ENCODE measurements at regions not wholly inside any gene's neighbourhood (a gene's known extent, or its start where the extent isn't known, plus 50 kb on each side); places are given as distances from the start of the nearest gene placed in this dataset.

DNA sequence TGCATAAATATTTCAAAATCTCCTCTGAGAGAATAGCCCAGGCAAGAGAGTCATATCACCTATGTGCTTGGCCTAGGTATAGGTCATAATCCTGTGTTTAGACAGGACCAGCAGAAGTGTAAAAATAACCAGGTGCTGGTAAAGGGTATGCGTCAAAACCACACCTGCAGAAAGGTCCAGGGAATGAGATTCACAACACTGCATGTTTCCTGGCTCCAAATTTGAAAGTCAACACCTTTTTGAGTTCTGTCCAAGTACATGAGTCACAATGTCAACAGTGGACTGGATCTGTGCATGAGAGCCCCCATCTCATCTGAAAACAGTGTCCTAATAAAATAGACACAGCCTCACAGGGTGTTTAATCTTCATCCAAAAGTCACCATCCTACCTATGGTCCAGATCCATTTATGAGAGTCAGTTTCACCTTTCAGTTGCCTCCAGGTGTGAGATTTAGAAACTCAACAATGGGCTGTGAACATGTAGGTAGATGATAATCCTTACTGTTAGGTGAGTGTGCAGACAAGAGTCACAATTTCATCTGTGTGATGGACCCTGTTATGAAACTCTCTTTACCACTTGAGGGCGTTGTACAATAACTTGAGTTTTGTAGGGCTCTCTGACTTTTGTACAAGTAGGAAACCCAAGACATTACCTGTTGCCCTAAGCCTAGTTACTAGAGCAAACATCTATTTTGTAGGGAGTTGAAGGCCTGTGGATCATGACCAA, 2100.7 kb downstream of the TP53TG3F start:
- TF ChIP-seq, protein P1, sequence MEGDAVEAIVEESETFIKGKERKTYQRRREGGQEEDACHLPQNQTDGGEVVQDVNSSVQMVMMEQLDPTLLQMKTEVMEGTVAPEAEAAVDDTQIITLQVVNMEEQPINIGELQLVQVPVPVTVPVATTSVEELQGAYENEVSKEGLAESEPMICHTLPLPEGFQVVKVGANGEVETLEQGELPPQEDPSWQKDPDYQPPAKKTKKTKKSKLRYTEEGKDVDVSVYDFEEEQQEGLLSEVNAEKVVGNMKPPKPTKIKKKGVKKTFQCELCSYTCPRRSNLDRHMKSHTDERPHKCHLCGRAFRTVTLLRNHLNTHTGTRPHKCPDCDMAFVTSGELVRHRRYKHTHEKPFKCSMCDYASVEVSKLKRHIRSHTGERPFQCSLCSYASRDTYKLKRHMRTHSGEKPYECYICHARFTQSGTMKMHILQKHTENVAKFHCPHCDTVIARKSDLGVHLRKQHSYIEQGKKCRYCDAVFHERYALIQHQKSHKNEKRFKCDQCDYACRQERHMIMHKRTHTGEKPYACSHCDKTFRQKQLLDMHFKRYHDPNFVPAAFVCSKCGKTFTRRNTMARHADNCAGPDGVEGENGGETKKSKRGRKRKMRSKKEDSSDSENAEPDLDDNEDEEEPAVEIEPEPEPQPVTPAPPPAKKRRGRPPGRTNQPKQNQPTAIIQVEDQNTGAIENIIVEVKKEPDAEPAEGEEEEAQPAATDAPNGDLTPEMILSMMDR (IDR thresholded peaks at IDR 0.05) = no peak
- no peak for TF ChIP-seq EP300 (IDR thresholded peaks at IDR 0.05)
- no peak for TF ChIP-seq POLR2A (IDR thresholded peaks at IDR 0.05)
- no peak for DNase-seq
- H3K27me3 ChIP-seq = no peaks in the 10 kb centered on the region
- no peaks in the 10 kb centered on the region for H3K9me3 ChIP-seq
- H3K36me3 ChIP-seq = no peaks in the 10 kb centered on the region
- H3K4me3 ChIP-seq = no peak overlapping the region
- WGBS, 3 donors = 44 to 58% (median 56%) methylated on average over 2 of the region's 2 CpGs
- no peak overlapping the region for H3K27ac ChIP-seq
- no peaks in the 10 kb centered on the region for H3K4me1 ChIP-seq (ENCODE audit: insufficient read depth)
- intact Hi-C loops (cut with DNase I) = no loop called here

DNA sequence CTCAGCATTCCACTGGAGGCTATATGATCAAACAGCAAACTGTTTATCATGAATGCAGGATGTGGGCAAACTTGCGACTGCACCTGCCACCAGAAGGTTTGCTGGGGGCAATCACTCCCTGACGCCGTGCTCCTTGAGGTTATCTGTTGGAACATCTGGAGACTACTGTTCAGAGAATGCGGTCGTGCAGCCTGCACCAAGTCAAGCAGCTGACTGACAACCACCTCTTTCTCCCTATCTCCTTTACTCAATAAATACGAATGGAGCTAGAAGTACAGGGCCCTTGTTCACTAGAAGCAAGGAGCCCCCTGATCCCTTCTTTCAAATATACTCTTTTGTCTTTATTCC, 2101.2 kb downstream of the TP53TG3F start:
- WGBS, 3 donors = 62 to 74% (median 63%) methylated on average over 6 of the region's 6 CpGs
- no peak overlapping the region for H3K27ac ChIP-seq
- H3K4me1 ChIP-seq (ENCODE audit: insufficient read depth) = no peaks in the 10 kb centered on the region
- no peaks in the 10 kb centered on the region for H3K27me3 ChIP-seq
- no peak for DNase-seq
- TF ChIP-seq EP300 (IDR thresholded peaks at IDR 0.05) = no peak
- TF ChIP-seq, protein P1 (IDR thresholded peaks at IDR 0.05) = no peak
- no peak for TF ChIP-seq POLR2A (IDR thresholded peaks at IDR 0.05)
- H3K36me3 ChIP-seq = no peaks in the 10 kb centered on the region
- no peaks in the 10 kb centered on the region for H3K9me3 ChIP-seq
- intact Hi-C loops (cut with DNase I) = no loop called here
- no peak overlapping the region for H3K4me3 ChIP-seq

DNA sequence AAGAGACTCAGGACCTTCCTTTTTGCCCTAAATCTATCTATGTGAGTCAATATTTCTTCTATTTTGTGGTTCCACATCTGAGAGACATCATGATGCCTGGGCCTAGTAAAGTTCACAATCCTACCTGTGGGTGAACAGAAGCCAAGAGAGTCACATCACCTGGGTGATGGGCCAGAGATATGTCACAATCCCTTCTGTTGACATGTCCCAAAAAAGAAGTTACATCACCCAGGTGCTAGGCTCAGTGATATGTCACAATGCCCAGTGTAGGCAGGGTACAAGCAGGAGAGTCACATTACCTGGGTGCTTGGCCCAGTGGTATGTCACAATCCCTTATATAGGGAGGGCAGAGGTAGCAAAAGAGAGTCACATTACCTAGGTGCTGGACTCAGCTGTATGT, 2101.9 kb downstream of the TP53TG3F start:
- H3K4me1 ChIP-seq (ENCODE audit: insufficient read depth) = no peaks in the 10 kb centered on the region
- H3K27ac ChIP-seq = no peak overlapping the region
- no peak overlapping the region for H3K4me3 ChIP-seq
- no peaks in the 10 kb centered on the region for H3K27me3 ChIP-seq
- no peak for DNase-seq
- no peaks in the 10 kb centered on the region for H3K36me3 ChIP-seq
- intact Hi-C loops (cut with DNase I) = no loop called here
- no peaks in the 10 kb centered on the region for H3K9me3 ChIP-seq
- no peak for TF ChIP-seq EP300 (IDR thresholded peaks at IDR 0.05)
- TF ChIP-seq, protein P1 (IDR thresholded peaks at IDR 0.05) = no peak
- TF ChIP-seq POLR2A (IDR thresholded peaks at IDR 0.05) = no peak

DNA sequence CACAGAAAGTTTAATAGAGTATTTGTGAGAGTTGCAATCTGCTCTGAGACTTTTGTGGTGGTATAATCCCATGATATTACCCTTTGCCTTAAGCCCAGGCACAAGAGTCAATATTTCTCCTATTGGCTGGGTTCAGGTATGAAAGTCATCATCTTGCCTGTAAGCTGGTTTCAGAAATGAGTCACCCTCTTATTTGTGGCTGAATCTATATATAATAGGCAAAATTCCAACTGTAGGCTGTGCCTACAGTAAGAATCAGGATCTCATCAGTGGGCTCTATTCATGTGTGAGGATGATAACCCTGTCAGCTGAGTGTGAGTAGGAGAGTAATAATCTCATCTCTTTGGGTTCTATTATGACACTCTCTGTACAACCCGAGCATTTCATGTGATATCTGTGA, 2103.1 kb downstream of the TP53TG3F start:
- no peak overlapping the region for H3K27ac ChIP-seq
- no peaks in the 10 kb centered on the region for H3K36me3 ChIP-seq
- TF ChIP-seq EP300 (IDR thresholded peaks at IDR 0.05) = no peak
- no peak overlapping the region for H3K4me3 ChIP-seq
- no peaks in the 10 kb centered on the region for H3K27me3 ChIP-seq
- no peaks in the 10 kb centered on the region for H3K9me3 ChIP-seq
- intact Hi-C loops (cut with DNase I) = no loop called here
- WGBS, 3 donors = 5 to 14% (median 9%) methylated on average over 1 of the region's 1 CpG
- no peaks in the 10 kb centered on the region for H3K4me1 ChIP-seq (ENCODE audit: insufficient read depth)
- DNase-seq = no peak

DNA sequence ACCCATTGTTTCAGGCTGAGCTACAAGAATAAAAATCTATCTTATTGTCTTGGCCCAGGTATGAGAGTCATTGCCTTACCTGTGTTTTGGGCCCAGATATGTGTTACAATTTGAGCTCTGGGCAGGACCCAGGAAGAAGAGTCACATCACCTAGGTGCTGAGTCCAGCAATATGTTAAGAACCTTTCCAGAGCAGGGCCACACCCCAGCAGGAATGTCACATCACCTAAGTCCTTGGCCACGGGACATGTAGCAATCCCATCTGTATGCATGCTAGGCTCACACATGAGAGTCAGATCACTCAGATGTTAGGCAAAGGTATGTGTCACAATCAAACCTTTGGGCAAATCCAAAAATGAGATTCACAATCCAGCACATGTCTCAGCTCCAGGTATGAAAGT, 2103.5 kb downstream of the TP53TG3F start:
- intact Hi-C loops (cut with DNase I) = loop anchor here in 1 of 4 donors (1.0 kb wide), 1 partner anchor 36 kb away; no protein-coding TSS in a partner anchor
- no peaks in the 10 kb centered on the region for H3K4me1 ChIP-seq (ENCODE audit: insufficient read depth)
- DNase-seq = no peak

More for the DNA sequence above, 2103.5 kb downstream of the TP53TG3F start:
- Histone ChIP-seq H3K27me3 (no peaks in the 10 kb centered on the region), H3K9me3 (no peaks in the 10 kb centered on the region), H3K27ac (no peak overlapping the region), H3K36me3 (no peaks in the 10 kb centered on the region), H3K4me3 (no peak overlapping the region)
- TF ChIP-seq, protein P1 (IDR thresholded peaks at IDR 0.05) = no peak
- TF ChIP-seq EP300 (IDR thresholded peaks at IDR 0.05) = no peak
- TF ChIP-seq POLR2A (IDR thresholded peaks at IDR 0.05) = no peak
- WGBS, 3 donors = 25 to 44% (median 36%) methylated on average over 1 of the region's 1 CpG
